ENCODE measurements at regions not wholly inside any gene's neighbourhood (a gene's known extent, or its start where the extent isn't known, plus 50 kb on each side); places are given as distances from the start of the nearest gene placed in this dataset.

- TF ChIP-seq CTCF (IDR thresholded peaks at IDR 0.05) (no peak), EP300 (IDR thresholded peaks at IDR 0.05) (no peak)
Observed at GRCh38 chr20:24163506-24163905, 174.9 kb upstream of the GGTLC1 start.
